ENCODE measurements at regions not wholly inside any gene's neighbourhood (a gene's known extent, or its start where the extent isn't known, plus 50 kb on each side); places are given as distances from the start of the nearest gene placed in this dataset.

DNA sequence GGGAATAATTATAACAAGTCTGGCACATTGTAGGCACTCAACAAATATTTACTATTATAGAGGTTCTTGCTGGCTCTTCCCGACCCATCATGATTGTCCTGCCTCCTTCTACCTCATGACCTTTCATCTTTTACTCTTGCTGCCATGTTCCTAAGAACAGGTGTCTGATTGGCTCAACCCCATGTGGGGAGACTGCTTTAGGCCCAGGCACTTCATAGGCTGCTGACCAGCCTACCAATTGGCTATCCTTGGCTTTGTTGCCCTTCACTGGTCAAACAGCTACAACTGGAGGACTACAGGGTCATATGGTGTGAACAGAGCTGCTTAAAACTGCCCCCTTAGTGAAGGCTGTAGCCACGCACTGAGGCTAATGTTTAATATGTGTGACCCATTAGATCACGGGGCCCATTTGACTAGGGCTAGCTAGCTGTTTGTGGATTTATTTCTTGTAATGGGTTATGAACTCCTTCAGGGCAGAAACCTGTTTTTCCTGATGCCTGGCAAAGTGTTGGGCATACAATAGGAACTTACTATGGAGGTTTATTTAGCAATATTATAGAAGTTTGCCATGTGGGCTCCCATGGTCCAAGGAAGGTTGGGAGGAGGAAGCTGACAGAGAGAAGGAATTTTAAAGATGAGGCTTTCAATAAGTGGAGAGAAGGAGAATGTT lies 239.9 kb upstream of the TBC1D5 start:
- TF ChIP-seq, protein P1, sequence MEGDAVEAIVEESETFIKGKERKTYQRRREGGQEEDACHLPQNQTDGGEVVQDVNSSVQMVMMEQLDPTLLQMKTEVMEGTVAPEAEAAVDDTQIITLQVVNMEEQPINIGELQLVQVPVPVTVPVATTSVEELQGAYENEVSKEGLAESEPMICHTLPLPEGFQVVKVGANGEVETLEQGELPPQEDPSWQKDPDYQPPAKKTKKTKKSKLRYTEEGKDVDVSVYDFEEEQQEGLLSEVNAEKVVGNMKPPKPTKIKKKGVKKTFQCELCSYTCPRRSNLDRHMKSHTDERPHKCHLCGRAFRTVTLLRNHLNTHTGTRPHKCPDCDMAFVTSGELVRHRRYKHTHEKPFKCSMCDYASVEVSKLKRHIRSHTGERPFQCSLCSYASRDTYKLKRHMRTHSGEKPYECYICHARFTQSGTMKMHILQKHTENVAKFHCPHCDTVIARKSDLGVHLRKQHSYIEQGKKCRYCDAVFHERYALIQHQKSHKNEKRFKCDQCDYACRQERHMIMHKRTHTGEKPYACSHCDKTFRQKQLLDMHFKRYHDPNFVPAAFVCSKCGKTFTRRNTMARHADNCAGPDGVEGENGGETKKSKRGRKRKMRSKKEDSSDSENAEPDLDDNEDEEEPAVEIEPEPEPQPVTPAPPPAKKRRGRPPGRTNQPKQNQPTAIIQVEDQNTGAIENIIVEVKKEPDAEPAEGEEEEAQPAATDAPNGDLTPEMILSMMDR (IDR thresholded peaks at IDR 0.05) = no peak
- Histone ChIP-seq H3K9me3 (no peaks in the 10 kb centered on the region), H3K36me3 (ENCODE audit: insufficient read depth in 1 of 2, low read depth in 1 of 2) (no peaks in the 10 kb centered on the region), H3K27ac (no peak overlapping the region), H3K4me1 (no peaks in the 10 kb centered on the region), H3K4me3 (no peak overlapping the region), H3K27me3 (ENCODE audit: insufficient read depth in 3 of 3, low read length in 2 of 3) (peaks cover 0 to 4% (median 0%) of the 10 kb centered on the region in 3 donors)
- DNase-seq (no peak), ATAC-seq (no peak)
- intact Hi-C loops (cut with DNase I) = no loop called here
- 86 to 92% (median 91%) methylated on average over 3 of the region's 3 CpGs for WGBS, 3 donors

DNA sequence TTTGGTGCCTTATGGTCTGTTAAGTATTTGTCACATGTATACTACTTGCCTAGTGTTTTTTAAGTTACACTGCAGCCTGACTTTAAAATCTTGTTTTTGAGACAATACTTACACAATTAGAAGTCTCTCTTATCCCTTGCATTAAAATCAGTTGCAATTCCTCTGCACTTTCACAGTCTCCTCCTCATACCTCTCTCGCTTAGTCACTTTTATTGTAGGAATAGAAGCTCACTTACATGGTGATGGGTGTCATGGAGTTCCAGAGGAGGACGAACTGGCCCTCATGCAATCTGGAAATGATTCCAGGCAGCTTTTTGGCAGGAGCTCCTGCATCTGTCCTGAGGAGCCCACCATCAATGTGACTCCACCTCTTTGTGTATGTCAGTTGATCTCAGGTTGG lies 238.4 kb upstream of the TBC1D5 start:
- no peaks in the 10 kb centered on the region for H3K4me1 ChIP-seq
- no peak for ATAC-seq
- TF ChIP-seq, protein P1 (IDR thresholded peaks at IDR 0.05) = no peak

DNA sequence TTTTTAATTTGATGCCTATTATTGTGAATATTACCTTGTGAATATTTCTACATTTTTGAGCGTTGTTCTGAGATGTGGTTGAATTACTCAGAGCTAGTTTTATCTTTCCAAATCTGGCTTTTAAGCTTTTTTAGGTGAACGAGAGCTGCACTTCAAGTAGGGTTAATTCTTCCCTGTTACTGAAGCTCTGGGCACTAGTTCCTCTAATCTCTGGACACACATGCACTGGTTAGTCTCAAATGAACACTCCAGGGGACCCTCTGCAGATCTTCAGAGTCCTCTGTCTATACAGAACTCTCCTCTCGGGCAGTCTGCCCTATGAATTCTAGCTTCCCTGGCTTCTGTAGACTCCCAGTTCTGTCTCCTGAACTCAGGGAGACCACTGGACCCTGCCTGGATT lies 237.5 kb upstream of the TBC1D5 start:
- H3K9me3 ChIP-seq = no peaks in the 10 kb centered on the region
- H3K36me3 ChIP-seq (ENCODE audit: insufficient read depth in 1 of 2, low read depth in 1 of 2) = no peaks in the 10 kb centered on the region
- H3K4me3 ChIP-seq = no peak overlapping the region
- H3K27ac ChIP-seq = no peak overlapping the region
- 74 to 87% (median 81%) methylated on average over 3 of the region's 3 CpGs for WGBS, 3 donors
- no peak for ATAC-seq
- H3K4me1 ChIP-seq = no peaks in the 10 kb centered on the region
- DNase-seq = no peak
- peaks cover 0 to 4% (median 0%) of the 10 kb centered on the region in 3 donors for H3K27me3 ChIP-seq (ENCODE audit: insufficient read depth in 3 of 3, low read length in 2 of 3)
- TF ChIP-seq, protein P1 (IDR thresholded peaks at IDR 0.05) = no peak
- intact Hi-C loops (cut with DNase I) = no loop called here

More for the DNA sequence above, 238.4 kb upstream of the TBC1D5 start:
- Histone ChIP-seq H3K9me3 (no peaks in the 10 kb centered on the region), H3K27me3 (ENCODE audit: insufficient read depth in 3 of 3, low read length in 2 of 3) (peaks cover 0 to 4% (median 0%) of the 10 kb centered on the region in 3 donors), H3K27ac (no peak overlapping the region), H3K36me3 (ENCODE audit: insufficient read depth in 1 of 2, low read depth in 1 of 2) (no peaks in the 10 kb centered on the region), H3K4me3 (no peak overlapping the region)
- DNase-seq = no peak
- intact Hi-C loops (cut with DNase I) = no loop called here
- WGBS, 3 donors = 52 to 68% (median 67%) methylated on average over 2 of the region's 2 CpGs

DNA sequence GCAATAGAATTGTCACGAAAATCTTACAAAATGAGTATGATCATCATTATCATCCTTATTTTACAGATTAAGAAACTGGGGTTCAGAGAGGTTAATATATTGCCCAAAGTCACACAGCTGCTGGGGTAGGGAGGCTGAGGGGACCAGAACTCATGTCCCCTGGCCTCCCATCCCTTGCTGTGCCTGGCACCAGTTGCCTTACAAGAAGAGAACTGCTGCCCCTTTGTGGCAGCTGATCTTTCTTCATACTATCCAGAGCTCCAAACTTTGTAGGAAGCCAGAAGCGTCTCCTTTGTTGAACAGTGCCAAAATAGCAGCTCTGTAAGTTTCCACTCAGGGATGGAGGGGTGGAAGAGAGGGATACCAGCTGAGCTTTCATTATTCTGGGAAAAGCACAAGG lies 236.8 kb upstream of the TBC1D5 start:
- intact Hi-C loops (cut with DNase I) = no loop called here
- TF ChIP-seq, protein P1 (IDR thresholded peaks at IDR 0.05) = no peak
- WGBS, 3 donors = 53 to 69% (median 53%) methylated on average over 2 of the region's 2 CpGs
- H3K4me3 ChIP-seq = no peak overlapping the region
- H3K27ac ChIP-seq = no peak overlapping the region
- ATAC-seq (no peak), DNase-seq (no peak)
- H3K36me3 ChIP-seq (ENCODE audit: insufficient read depth in 1 of 2, low read depth in 1 of 2) = no peaks in the 10 kb centered on the region
- H3K27me3 ChIP-seq (ENCODE audit: insufficient read depth in 3 of 3, low read length in 2 of 3) = peaks cover 0 to 4% (median 0%) of the 10 kb centered on the region in 3 donors
- H3K4me1 ChIP-seq = no peaks in the 10 kb centered on the region
- H3K9me3 ChIP-seq = no peaks in the 10 kb centered on the region
